GM10266 (cell line): ENCODE measurements at regions not wholly inside any gene's neighbourhood (a gene's known extent, or its start where the extent isn't known, plus 50 kb on each side); places are given as distances from the start of the nearest gene placed in this dataset.

ENCODE experiments used
- DNase-seq: peaks from one replicate; pipeline ENCODE4 v3.0.0; 2012; ENCODE audit errors: extremely low spot score
- CTCF ChIP-seq: IDR thresholded peaks from 2 replicates; pipeline ENCODE4 v1.5.1; 2012; ENCODE audit warnings: mild to moderate bottlenecking, low read depth; ENCODE audit not compliant: control insufficient read depth, insufficient read depth; ENCODE audit errors: missing control alignments

GRCh38 chr6:16078064-16078463 lies 50.8 kb upstream of the MYLIP start:
- no peak for TF ChIP-seq CTCF
- DNase-seq = no peak

GRCh38 chr6:16069671-16070070 lies 59.2 kb upstream of the MYLIP start:
- no peak for TF ChIP-seq CTCF
- DNase-seq = no peak

- DNase-seq = no peak
- TF ChIP-seq CTCF = no peak
These were observed 59.7 kb upstream of the MYLIP start for GRCh38 chr6:16069222-16069621.

GRCh38 chr6:16067568-16067967 lies 61.3 kb upstream of the MYLIP start:
- no peak for DNase-seq
- TF ChIP-seq CTCF = no peak

- TF ChIP-seq CTCF = no peak
- no peak for DNase-seq
These were observed 64.2 kb upstream of the MYLIP start for GRCh38 chr6:16064671-16065072.

GRCh38 chr6:16063580-16063979 lies 65.3 kb upstream of the MYLIP start:
- TF ChIP-seq CTCF = no peak
- no peak for DNase-seq

- no peak for TF ChIP-seq CTCF
- no peak for DNase-seq
These were observed 67.1 kb upstream of the MYLIP start for GRCh38 chr6:16061818-16062217.
